ENCODE measurements at regions not wholly inside any gene's neighbourhood (a gene's known extent, or its start where the extent isn't known, plus 50 kb on each side); places are given as distances from the start of the nearest gene placed in this dataset.
A peak's percentile ranks its signal among the peaks of the same experiment; 100 is the strongest.

DNA sequence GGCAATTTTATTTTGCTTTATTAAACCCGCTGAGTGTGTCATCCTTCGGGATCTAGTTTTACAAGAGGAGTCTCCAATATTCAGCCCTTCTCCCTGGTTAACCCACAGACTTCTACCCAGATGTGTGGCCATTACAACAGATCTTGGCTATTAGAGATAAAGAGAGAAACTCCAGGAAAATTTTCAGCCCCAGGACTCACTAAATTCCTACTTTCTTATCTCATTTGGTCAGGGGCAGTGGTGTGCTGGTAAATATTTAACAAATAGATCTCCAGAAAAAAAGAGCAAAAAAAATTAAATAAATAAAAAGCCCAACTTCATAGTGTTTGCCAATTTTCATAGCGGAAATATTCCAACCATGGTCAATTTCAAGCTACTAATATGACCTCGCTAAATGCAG, 168.4 kb downstream of the RND3 start:
- no peak for DNase-seq (ENCODE audit: low spot score)

GRCh38 chr2:150312271-150312670, 175.2 kb downstream of the RND3 start:
- DNase-seq (ENCODE audit: low spot score) = no peak

DNA sequence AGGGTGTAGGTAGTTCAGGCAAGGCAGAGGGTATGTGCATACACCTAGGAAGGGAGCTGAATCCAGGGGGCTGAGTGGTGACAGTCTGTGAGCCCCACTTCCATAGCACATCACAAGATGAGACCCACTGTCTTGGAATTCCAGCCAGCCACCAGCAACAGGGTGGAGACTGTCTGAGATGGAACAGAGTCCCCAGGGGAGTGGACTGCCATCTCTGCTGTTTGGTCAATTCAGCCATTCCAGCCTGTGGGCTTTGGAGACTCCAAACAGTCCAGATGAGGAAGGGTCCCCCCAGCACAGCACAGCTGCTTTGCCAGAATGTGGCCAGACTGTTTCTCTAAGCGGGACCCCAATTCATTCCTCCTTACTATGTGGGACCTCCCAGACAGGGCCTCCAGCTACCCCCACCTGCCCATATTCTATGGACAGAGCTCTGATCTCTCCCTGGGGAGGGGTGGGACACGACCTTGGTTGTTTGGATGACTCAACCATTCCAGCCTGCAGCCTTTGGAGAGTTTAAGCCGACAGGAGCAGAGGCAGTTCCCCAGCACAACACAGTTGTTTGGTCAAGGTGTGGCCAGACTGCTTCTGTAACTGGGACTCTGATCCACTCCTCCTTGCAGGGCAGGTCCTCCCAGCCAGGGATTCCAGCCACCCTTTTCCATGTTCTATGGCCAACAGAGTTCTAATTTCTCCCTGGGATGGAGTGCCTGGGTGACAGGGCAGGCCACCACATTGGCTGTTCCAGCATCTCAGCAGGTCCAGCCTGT, 178.0 kb downstream of the RND3 start:
- no peak for DNase-seq (ENCODE audit: low spot score)

DNA sequence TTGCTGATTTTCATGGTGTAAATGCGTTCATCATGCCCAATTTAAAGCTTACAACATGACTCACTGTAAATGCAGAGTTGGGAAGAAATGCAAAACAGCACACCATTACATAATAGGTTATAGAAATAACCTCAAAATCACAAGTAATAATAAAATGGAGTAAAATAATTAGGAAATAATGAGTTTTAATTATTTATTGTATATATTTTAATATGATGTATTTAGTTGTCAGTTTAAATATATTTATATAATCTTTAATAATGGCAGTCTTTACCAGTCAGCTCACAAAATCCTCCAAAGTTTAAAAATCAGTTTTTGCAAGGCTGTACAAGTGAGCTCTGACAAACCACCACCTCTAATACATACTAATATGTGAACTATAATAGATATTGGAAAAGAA, 180.2 kb downstream of the RND3 start:
- DNase-seq (ENCODE audit: low spot score) = no peak

DNA sequence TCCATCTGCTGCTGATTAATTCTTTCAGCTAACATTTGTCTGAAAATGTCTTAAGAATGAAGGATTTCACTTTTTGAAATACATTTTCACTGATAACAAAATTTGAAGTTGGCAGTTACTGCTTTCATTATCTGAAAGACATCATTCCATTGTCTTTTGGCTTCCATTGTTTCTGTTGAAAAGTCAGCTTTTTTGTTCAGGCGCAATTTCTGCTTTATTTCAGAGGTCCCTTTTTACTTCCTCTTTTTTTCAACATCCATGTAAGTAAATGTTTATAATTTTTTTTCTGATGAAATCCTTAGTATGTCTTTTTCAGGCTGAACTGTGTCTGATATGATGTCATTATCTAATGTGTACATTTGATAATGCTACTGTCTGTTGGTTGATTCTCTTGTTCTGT, 184.2 kb downstream of the RND3 start:
- DNase-seq (ENCODE audit: low spot score) = no peak

DNA sequence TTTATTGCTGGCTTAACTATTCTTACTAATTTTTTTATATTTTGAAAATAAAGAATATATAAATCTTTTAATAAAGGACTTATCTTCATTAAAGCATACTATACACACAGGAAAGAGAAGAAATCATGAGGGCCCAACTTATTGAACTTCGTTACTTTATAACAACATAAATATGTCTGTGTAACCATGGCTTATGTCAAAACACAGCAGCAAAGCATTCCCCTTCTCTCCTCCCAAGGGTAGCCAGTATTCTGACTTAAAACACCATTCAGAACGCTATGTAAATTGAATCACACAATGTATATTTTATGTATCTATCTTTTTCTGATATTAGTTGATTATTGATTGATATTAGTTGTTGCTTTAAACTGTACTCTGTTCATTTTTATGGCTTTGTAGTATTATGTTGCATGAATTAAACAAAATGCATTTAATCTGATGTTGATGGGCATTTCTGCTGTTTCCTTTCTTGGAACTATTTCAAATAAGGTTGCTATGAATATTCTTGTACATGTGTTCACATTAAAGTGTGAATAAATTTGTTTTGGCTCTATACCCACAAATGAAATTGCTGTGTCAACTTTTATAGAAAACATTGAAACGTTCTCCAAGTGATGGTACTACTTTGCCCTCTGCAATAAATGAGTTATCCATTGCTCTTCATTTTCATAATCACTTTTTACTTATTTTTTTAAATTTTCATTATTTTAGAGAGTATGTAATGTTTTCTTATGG, 188.7 kb downstream of the RND3 start:
- DNase-seq (ENCODE audit: low spot score) = no peak

DNA sequence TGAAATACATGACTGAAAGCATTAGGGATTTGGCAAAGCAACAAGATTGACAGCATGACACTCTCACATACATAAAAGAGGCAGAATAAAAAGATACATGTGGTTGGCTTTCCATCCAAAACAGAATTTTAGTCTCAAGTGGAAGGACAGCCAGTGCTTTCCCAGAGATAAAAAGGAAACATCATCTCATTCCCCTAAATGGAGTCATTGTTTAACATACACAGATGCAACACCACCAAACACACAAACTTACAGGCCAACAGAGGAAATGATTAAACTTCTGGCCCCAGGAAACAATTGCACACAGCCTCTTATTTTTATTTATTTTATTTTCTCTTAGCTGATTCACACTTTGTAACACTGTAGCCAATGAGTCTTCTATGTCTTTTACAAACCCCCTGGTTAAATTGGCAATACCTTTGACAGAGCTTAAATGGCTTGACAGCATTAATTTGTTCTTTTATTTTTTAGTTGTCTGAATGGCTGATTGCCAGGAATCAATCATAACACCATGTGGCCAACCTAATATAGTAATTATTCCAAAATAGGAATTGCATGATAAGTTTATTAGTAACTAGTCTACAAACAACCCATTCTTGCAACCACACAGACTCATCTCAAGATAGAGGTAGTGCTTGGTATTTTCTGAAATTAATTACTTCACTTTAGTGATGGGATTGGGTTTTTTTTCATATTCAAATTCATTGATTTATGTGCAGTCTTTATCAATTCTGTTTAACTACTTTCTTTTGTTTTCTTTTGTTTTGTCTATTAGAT, 190.5 kb downstream of the RND3 start:
- DNase-seq (ENCODE audit: low spot score) = peak; percentile 61

- DNase-seq (ENCODE audit: low spot score) = peak; percentile 59
These were observed 191.9 kb downstream of the RND3 start for GRCh38 chr2:150295544-150295943.

DNA sequence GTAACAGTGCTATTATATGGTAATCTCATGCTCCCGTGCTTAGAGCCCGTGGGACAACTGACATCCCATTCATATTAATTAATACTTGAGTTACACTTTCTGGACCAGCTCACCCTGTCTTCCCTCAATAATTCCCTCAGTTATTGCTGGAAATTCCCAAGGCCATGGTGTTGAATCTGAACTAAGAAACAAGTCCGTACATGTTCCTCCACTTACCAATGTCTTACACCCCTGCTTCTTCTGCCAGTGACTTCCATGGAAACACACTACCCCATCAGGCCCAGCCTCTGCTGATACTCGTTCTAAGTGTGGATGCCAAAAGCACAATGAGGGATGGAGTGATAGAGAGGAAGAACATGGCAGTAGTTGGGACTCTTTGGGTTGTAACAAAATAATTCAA, 193.7 kb downstream of the RND3 start:
- no peak for DNase-seq (ENCODE audit: low spot score)

DNA sequence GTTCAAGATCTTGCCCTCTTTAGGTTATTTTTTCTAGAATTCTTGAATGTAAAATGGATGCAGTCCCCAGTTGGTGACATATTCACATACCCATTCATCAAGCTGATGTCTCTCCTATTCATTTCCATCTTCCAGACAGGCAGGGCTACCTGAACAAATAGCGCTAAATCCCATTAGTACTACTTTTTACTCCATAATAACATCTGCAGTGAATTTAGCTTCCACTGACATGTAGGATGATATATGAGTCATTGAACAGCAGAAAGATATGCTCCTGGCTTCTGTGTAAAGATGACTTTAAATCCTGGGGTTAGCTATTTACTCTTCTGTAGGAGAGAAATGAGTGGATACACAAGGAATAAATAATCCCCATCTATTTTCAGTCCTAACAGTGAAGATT, 194.7 kb downstream of the RND3 start:
- no peak for DNase-seq (ENCODE audit: low spot score)

- no peak for DNase-seq (ENCODE audit: low spot score)
These were observed 195.3 kb downstream of the RND3 start for GRCh38 chr2:150292192-150292591.

DNA sequence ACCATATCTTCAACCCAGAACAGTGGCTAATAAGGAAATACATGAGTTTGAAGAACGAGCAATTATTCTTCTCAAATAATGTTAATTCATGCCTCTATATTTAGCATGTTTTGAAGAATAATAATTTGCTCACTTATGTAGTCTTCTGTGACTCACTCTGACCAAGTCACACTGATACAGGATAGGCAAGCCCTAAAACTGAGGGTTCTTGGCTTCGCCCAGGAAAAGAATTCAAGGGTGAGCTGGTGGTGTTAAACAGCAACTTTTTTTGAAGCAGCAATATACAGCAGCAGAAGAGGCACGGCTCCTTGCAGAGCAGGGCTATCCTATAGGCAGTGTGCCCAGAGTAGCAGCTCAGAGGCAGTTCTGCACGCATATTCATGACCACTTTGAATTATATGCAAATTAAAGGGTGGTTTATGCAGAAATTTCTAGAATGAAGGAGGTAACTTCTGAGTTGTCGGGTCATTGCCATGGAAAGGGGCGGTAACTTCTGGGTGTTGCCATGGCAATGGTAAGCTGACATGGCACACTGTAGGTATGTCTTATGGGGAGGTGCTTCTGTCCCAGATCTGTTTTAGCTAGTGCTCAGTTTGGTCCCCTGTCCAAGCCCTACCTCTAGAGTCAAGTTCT, 200.6 kb downstream of the RND3 start:
- DNase-seq (ENCODE audit: low spot score) = no peak

DNA sequence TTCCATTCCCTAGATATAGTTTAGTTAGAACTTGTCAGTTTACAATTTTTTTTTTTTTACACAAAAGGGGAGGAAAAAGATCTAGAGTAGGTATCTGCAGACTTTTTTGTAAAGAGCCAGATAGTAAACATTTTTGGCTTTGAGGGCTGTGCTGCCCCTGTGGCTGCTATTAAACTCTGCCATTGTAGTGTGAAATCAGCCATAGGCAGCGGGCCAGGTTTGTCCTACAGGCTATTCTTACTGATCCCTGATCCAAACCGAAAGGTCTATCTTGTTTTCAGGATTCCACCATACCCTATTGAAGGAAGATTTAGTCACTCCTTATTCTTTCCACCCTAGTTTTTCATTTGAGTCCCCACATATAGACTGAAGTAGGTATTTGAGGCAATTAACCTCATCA, 203.4 kb downstream of the RND3 start:
- DNase-seq (ENCODE audit: low spot score) = no peak

GRCh38 chr2:150282771-150283371, 204.6 kb downstream of the RND3 start:
- no peak for DNase-seq (ENCODE audit: low spot score)

DNA sequence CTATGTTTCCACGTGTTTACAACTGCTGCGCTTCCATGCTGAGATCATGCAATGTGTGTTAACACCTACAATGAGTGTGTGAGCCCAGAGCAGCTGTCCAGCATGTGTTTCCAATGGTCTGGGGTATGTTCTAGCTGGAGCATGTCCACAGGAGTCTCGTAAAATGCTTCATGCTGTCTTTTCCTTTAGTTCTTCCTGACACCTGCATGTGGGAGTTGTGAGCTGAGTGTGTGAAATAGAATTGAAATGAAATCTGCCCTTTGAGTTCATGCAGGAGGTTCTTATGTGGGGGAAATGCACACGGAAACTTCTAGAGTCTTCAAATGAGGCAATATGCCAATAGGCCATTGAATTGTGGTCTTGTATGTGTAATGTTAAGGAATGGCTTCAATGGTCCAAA, 205.1 kb downstream of the RND3 start:
- DNase-seq (ENCODE audit: low spot score) = no peak

DNA sequence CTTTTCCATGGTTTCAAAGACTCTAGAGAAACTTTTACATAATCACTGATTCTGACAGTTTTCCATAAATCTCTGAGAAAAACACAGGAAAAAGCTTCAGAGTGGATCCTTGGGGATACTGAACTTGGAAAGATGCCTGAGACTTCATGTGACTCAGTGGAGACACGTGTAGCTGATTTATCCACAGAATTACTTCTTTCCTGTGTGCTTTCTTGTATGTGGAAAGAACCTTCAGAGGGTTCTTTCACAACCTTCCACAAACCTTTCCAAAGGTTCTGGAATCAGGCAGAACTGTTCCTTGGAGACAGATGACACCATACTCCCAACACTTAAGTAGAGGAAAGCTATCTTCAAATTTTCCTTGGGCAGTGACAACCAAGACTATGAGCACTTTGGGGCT, 207.2 kb downstream of the RND3 start:
- DNase-seq (ENCODE audit: low spot score) = no peak

DNA sequence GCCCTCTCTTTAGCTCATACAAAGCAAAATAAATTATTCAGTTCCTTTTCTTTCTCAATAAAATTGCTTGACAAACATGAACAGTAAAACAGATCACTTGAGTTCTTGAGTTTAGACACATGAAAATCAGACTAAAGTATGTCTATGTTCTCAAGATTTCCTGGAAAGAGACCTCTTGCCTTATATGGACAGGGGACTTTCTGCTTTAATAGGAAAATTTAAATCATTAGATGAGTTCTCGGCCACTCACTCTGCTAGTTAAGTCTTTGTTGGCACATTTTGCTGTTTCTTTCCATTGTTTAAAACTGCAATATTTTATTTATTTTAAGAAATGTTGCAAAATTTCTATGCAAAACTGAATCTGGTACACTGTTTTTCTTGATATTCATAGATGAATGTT, 207.8 kb downstream of the RND3 start:
- no peak for DNase-seq (ENCODE audit: low spot score)

DNA sequence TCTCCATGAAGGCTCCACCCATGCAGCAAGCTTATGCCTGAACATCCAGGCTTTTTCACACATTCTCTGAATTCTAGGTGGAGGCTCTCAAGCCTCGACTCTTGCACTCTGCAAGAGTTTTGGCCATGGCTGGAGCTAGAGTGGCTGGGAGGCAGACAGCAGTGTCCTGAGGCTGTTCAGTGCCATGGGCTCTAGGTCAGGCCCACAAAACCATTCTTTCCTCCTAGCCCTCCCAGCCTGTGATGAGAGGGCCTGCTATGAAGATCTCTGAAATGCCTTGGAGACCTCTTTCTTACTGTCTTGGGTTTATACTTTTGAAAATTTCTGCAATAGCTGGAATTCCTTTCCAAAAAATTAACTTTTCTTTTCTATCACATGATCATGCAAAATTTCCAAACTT, 210.7 kb downstream of the RND3 start:
- DNase-seq (ENCODE audit: low spot score) = no peak

DNA sequence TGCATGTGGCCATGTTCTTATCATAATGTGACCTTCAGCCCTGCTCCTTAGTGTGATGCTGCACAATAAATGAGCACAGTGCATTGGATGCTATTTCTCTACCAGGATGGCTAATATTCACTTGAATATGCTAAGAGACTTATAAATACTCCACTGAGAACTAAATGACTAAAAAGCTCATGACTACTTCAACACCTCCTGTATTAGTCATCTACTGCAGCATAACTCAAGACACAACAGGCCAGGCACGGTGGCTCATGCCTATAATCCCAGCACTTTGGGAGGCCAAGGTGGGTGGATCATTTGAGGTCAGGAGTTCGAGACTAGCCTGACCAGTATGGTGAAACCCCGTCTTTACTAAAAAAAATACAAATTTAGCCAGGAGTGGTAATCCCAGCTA, 213.4 kb downstream of the RND3 start:
- no peak for DNase-seq (ENCODE audit: low spot score)

GRCh38 chr2:150271952-150272802, 215.3 kb downstream of the RND3 start:
- DNase-seq (ENCODE audit: low spot score) = no peak

All from COLO829 (cell line).